Glutamatergic neuron (in vitro differentiated cells): ENCODE measurements at regions not wholly inside any gene's neighbourhood (a gene's known extent, or its start where the extent isn't known, plus 50 kb on each side); places are given as distances from the start of the nearest gene placed in this dataset.

ENCODE experiments used
- DNase-seq: peaks from one replicate; pipeline ENCODE4 v3.0.0; 2022
- H3K27ac Mint-ChIP-seq: one replicate; pipeline ENCODE4 v1.8.0; 2020; ENCODE audit warnings: mild to moderate bottlenecking, mixed read lengths, inconsistent platforms; ENCODE audit not compliant: unreplicated experiment
- H3K27me3 Mint-ChIP-seq: one replicate; pipeline ENCODE4 v1.8.0; 2020; ENCODE audit warnings: mild to moderate bottlenecking, moderate library complexity, mixed read lengths, inconsistent platforms; ENCODE audit not compliant: unreplicated experiment
- H3K36me3 Mint-ChIP-seq: one replicate; pipeline ENCODE4 v1.8.0; 2020; ENCODE audit warnings: mild to moderate bottlenecking, mixed read lengths, inconsistent platforms; ENCODE audit not compliant: unreplicated experiment
- H3K4me1 Mint-ChIP-seq: one replicate; pipeline ENCODE4 v1.8.0; 2020; ENCODE audit warnings: mild to moderate bottlenecking, low read depth, mixed read lengths, inconsistent platforms; ENCODE audit not compliant: unreplicated experiment
- H3K4me3 Mint-ChIP-seq: one replicate; pipeline ENCODE4 v1.8.0; 2020; ENCODE audit warnings: mild to moderate bottlenecking, mixed read lengths, inconsistent platforms; ENCODE audit not compliant: unreplicated experiment
- H3K9me3 Mint-ChIP-seq: one replicate; pipeline ENCODE4 v1.8.0; 2020; ENCODE audit warnings: mild to moderate bottlenecking, moderate library complexity, mixed read lengths, inconsistent platforms; ENCODE audit not compliant: unreplicated experiment
- CTCF ChIP-seq: fragments of 200-600 bp; sonication (generic); IDR thresholded peaks from one replicate; pipeline ENCODE4 v1.5.0; 2021; ENCODE audit not compliant: partially characterized antibody, unreplicated experiment

GRCh38 chr6:78607189-78607588 is 260.2 kb upstream of the IRAK1BP1 start:
- TF ChIP-seq CTCF, result no peak
- H3K27me3 Mint-ChIP-seq, result no peaks in the 10 kb centered on the region
- no peak for DNase-seq
- no peak overlapping the region for H3K4me3 Mint-ChIP-seq
- H3K9me3 Mint-ChIP-seq, result no peaks in the 10 kb centered on the region
- H3K36me3 Mint-ChIP-seq, result no peaks in the 10 kb centered on the region
- no peak overlapping the region for H3K27ac Mint-ChIP-seq
- H3K4me1 Mint-ChIP-seq, result peaks cover 10% of the 10 kb centered on the region

DNA sequence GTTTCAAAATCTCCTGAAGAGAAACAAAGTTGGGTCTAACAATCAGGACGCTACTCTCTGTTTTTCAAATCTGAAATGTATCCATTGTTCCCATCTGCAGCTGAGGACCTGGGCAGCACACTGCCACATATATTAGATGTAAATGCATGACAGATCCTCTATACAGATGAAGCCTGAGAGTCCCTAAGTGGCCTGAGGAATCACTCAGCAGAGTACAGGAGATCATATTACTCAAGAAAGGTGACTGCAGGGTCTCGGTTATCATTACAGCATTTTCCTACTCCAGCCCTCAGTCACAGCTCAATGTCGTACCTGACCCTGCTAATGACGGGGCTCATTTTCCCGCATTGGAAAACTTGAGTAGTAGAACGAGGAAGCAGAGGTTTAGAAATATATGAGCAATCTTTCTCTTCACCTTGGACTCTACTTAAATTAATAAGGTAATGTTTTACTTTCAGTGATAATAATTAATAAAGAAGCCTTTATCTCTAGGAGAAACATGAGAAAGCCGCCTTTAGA is 256.2 kb upstream of the IRAK1BP1 start:
- DNase-seq, result peak; percentile 16
- Mint-ChIP-seq H3K36me3 (no peaks in the 10 kb centered on the region), H3K4me1 (peaks cover 10% of the 10 kb centered on the region), H3K27me3 (no peaks in the 10 kb centered on the region), H3K4me3 (no peak overlapping the region), H3K27ac (peak overlapping the region; percentile 68), H3K9me3 (no peaks in the 10 kb centered on the region)
- TF ChIP-seq CTCF, result no peak

DNA sequence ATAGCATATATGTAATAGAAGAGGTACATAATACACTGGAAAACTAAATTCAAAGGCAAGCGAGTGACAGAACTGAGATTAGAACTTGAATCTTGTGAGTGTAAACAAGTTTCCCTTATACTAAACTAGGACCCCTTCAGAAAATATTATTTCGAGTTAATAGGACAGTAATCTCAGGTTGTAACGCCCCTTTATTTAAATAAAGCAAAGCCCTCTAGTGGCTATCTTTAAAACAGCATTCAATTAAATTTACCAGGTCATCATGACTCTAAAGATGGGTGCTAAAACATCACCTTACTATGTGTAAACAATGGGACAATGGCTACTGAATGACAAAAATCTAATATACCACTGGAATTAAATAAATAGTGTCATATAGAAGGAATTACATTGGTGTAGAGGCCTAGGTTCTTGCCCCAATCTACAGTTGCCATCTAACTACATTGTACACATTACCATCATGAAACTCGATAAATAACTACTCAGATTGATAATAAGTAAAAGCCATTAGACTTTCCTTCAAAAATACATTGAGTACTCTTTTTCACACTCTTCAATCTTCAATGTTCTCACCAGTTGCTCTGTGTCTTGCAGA is 255.4 kb upstream of the IRAK1BP1 start:
- Mint-ChIP-seq H3K9me3 (no peaks in the 10 kb centered on the region), H3K27ac (no peak overlapping the region)

GRCh38 chr6:78614961-78615360 is 252.4 kb upstream of the IRAK1BP1 start:
- H3K27ac Mint-ChIP-seq, result no peak overlapping the region
- DNase-seq, result no peak
- H3K9me3 Mint-ChIP-seq, result no peaks in the 10 kb centered on the region
- H3K4me3 Mint-ChIP-seq, result no peak overlapping the region
- no peaks in the 10 kb centered on the region for H3K27me3 Mint-ChIP-seq
- H3K36me3 Mint-ChIP-seq, result no peaks in the 10 kb centered on the region
- peaks cover 4% of the 10 kb centered on the region for H3K4me1 Mint-ChIP-seq
- no peak for TF ChIP-seq CTCF

More for the DNA sequence above, 255.4 kb upstream of the IRAK1BP1 start:
- no peak for DNase-seq
- Mint-ChIP-seq H3K4me3 (no peak overlapping the region), H3K4me1 (peaks cover 10% of the 10 kb centered on the region), H3K36me3 (no peaks in the 10 kb centered on the region), H3K27me3 (no peaks in the 10 kb centered on the region)
- TF ChIP-seq CTCF, result peak; percentile 88

GRCh38 chr6:78615430-78615904 is 251.9 kb upstream of the IRAK1BP1 start:
- DNase-seq, result no peak
- Mint-ChIP-seq H3K4me3 (no peak overlapping the region), H3K36me3 (no peaks in the 10 kb centered on the region), H3K27me3 (no peaks in the 10 kb centered on the region), H3K4me1 (peaks cover 4% of the 10 kb centered on the region), H3K27ac (no peak overlapping the region), H3K9me3 (no peaks in the 10 kb centered on the region)
- no peak for TF ChIP-seq CTCF
